Esophagus squamous epithelium (tissue), 5 donors: ENCODE measurements at regions not wholly inside any gene's neighbourhood (a gene's known extent, or its start where the extent isn't known, plus 50 kb on each side); places are given as distances from the start of the nearest gene placed in this dataset.

Experiments
- DNase-seq: peaks from one replicate; lab custom pipeline; 2025; lab: John Stamatoyannopoulos, UW
- H3K27ac ChIP-seq, 4 donors: fragments of 200-600 bp; sonication (generic); one replicate each; pipeline ENCODE4 v1.5.1; 2016 to 2019; ENCODE audit warnings: mild to moderate bottlenecking in 1 of 4
- H3K27me3 ChIP-seq, 4 donors: fragments of 200-600 bp; sonication (generic); 1 replicate in 3 of 4; 2 replicates in 1 of 4; pipeline versions ENCODE4 v1.5.1 to v1.6.0; 2017 to 2021; ENCODE audit warnings: antibody characterized with exemption in 1 of 4
- H3K36me3 ChIP-seq, 3 donors: fragments of 200-600 bp; sonication (generic); one replicate each; pipeline ENCODE4 v1.5.1; 2016 to 2019
- H3K4me1 ChIP-seq, 3 donors: fragments of 200-600 bp; sonication (generic); one replicate each; pipeline ENCODE4 v1.5.1; 2017 to 2019
- H3K4me3 ChIP-seq, 4 donors: fragments of 200-600 bp; sonication (generic); 1 replicate in 3 of 4; 2 replicates in 1 of 4; pipeline ENCODE4 v1.5.1; 2016 to 2019; ENCODE audit warnings: mild to moderate bottlenecking in 2 of 4, moderate library complexity in 1 of 4
- H3K9me3 ChIP-seq, 3 donors: fragments of 200-600 bp; sonication (generic); one replicate each; pipeline ENCODE4 v1.5.1; 2016 to 2019
- POLR2A ChIP-seq, 4 donors: fragments of 450-650 bp; IDR thresholded peaks; one replicate each; pipeline ENCODE4 v1.6.1; 2017; ENCODE audit warnings: antibody characterized with exemption in 4 of 4, mild to moderate bottlenecking in 4 of 4, moderate library complexity in 3 of 4
- WGBS, 2 donors: methylation state at CpG; one replicate each; pipeline ENCODE4 v1.1.5; 2018; 5-methylcytosine and 5-hydroxymethylcytosine counted together
- intact Hi-C: fragments of 100-400 bp; cut with DNase I; formaldehyde crosslinking; loops from one replicate; pipeline ENCODE4 v1.15.0; 2022
- TF ChIP-seq, protein P1 (sequence below), 6 experiments: fragments of 450-650 bp in 4 of 6; fragments of 200-600 bp in 2 of 6; sonication (generic) in 2 of 6; IDR thresholded peaks; one replicate each; pipeline ENCODE4 v1.5.1; 2016 to 2019; ENCODE audit warnings: antibody characterized with exemption in 6 of 6, mild to moderate bottlenecking in 4 of 6, moderate library complexity in 4 of 6
- donor health status: DM: yes; HTN: yes; CAD: no.

DNA sequence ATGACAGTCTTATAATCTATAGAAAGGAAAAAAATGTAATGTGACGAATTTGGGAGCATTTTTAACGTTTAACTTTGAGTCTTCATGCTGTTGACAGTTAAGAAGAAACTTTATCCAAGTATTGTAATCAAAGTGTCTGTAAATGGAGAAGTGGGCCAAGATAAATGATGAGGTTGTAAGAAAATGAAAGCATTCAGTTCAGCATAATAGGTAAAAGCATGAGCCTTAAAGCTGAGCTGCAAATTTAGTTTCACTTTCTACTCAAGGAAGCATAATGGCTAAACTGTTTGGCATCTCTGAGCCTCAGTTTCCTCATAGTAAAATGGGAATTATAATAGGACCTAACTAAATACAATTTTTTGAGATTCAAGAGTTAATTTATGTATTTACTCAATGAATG, 1554.8 kb downstream of the KCNT2 start:
- intact Hi-C loops = no loop called here
- Histone ChIP-seq H3K4me1 (no peaks in the 10 kb centered on the region), H3K36me3 (no peaks in the 10 kb centered on the region), H3K27ac (no peak overlapping the region), H3K9me3 (no peaks in the 10 kb centered on the region), H3K27me3 (no peaks in the 10 kb centered on the region), H3K4me3 (no peak overlapping the region)
- 19 to 23% methylated on average over 2 of the region's 2 CpGs for WGBS, 2 donors
- TF ChIP-seq POLR2A (IDR thresholded peaks at IDR 0.05) = no peak
- TF ChIP-seq, protein P1, sequence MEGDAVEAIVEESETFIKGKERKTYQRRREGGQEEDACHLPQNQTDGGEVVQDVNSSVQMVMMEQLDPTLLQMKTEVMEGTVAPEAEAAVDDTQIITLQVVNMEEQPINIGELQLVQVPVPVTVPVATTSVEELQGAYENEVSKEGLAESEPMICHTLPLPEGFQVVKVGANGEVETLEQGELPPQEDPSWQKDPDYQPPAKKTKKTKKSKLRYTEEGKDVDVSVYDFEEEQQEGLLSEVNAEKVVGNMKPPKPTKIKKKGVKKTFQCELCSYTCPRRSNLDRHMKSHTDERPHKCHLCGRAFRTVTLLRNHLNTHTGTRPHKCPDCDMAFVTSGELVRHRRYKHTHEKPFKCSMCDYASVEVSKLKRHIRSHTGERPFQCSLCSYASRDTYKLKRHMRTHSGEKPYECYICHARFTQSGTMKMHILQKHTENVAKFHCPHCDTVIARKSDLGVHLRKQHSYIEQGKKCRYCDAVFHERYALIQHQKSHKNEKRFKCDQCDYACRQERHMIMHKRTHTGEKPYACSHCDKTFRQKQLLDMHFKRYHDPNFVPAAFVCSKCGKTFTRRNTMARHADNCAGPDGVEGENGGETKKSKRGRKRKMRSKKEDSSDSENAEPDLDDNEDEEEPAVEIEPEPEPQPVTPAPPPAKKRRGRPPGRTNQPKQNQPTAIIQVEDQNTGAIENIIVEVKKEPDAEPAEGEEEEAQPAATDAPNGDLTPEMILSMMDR (IDR thresholded peaks at IDR 0.05) = no peak
- no peak for DNase-seq

DNA sequence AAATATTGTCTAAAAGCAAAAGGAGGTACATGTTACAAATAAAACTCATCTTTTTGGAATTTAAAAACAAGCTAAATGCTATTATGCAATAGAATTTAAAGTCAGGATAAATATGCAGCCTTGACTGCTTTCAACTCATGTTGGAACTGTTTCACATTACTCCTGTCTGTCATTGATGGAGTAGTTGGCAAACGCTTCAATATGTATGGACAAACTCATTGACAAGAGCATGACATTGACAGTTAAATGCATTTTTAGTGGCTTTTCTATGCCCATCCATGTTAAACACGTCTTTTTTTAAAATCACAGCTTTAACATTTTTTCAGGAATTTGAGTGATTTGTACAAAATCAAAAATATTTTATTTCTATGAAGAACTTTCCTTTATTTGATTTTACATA, 1560.5 kb downstream of the KCNT2 start:
- no peak overlapping the region for H3K27ac ChIP-seq
- intact Hi-C loops = no loop called here
- no peaks in the 10 kb centered on the region for H3K9me3 ChIP-seq
- DNase-seq = no peak
- H3K4me3 ChIP-seq = no peak overlapping the region
- H3K27me3 ChIP-seq = no peaks in the 10 kb centered on the region
- WGBS, 2 donors = 59 to 60% methylated on average over 2 of the region's 2 CpGs
- TF ChIP-seq, protein P1 (IDR thresholded peaks at IDR 0.05) = no peak
- TF ChIP-seq POLR2A (IDR thresholded peaks at IDR 0.05) = no peak
- no peaks in the 10 kb centered on the region for H3K4me1 ChIP-seq
- no peaks in the 10 kb centered on the region for H3K36me3 ChIP-seq

DNA sequence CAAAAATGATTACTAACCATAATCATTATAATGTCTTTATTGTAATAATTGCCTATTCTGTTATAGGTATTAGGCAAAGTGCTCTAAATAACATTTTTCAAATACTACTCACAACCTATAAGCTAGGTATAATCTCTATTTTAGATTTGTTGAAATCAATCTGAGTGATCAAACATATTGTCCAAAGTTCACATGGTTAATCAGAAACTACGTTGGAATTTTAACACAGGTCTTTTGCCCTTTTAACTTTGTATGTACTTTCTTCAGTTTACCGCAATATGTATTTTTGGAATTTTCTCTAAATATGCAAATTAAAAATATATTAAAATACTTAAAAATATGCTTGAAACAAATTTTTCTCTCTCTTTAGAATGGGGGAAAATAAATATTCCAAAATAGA, 1563.2 kb downstream of the KCNT2 start:
- no peak for TF ChIP-seq POLR2A (IDR thresholded peaks at IDR 0.05)
- TF ChIP-seq, protein P1 (IDR thresholded peaks at IDR 0.05) = no peak
- H3K4me3 ChIP-seq = no peak overlapping the region

DNA sequence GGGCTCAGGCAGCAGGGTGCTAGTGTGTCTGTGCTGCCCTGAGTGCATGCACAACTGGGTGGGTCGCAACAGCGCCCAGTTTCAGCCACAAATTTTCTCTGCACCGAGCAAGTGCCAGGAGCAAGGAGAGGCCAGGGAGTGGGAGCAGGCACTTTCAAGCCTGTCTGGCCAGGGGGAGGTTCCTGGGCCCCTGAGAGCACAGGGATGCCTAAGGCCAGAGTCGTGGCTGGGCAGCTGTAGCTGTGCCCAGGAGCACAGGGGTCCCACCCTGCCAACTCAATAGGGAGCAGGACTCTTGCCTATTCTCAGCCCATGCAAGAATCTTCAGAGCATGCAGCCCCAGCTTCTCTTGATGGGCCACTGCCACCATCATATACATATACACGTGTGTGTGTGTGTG, 1577.4 kb downstream of the KCNT2 start:
- intact Hi-C loops = no loop called here
- Histone ChIP-seq H3K4me3 (no peak overlapping the region), H3K27me3 (no peaks in the 10 kb centered on the region), H3K4me1 (no peaks in the 10 kb centered on the region), H3K36me3 (no peaks in the 10 kb centered on the region), H3K9me3 (peaks cover 0 to 10% (median 0%) of the 10 kb centered on the region in 3 donors), H3K27ac (no peak overlapping the region)
- TF ChIP-seq POLR2A (IDR thresholded peaks at IDR 0.05) = no peak
- TF ChIP-seq, protein P1 (IDR thresholded peaks at IDR 0.05) = no peak
- whole genome bisulfite sequencing, 2 donors = 75 to 79% methylated on average over 2 to 3 of the region's 5 CpGs
- no peak for DNase-seq

More for the DNA sequence above, 1563.2 kb downstream of the KCNT2 start:
- Histone ChIP-seq H3K9me3 (no peaks in the 10 kb centered on the region), H3K27me3 (no peaks in the 10 kb centered on the region), H3K27ac (no peak overlapping the region), H3K36me3 (no peaks in the 10 kb centered on the region), H3K4me1 (no peaks in the 10 kb centered on the region)
- WGBS, 2 donors = 66 to 76% methylated on average over 2 of the region's 2 CpGs
- intact Hi-C loops = no loop called here
- no peak for DNase-seq

DNA sequence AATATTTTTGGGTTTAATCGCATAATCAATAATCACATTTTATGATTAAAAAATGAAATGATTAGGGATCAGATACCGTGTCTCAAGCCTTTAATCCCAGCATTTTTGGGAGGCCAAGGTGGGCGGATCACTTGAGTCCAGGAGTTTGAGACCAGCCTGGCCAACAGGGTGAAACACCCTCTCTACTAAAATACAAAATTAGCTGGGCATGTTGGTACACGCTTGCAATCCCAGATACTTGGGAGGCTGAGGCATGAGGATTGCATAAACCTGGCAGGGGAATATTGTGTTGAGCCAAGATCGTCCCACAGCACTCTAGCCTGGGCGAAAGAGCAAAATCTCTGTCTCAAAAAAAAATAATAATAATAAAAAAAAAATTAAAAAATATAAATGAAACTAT, 1581.4 kb downstream of the KCNT2 start:
- Histone ChIP-seq H3K36me3 (no peaks in the 10 kb centered on the region), H3K27me3 (no peaks in the 10 kb centered on the region), H3K9me3 (peaks cover 0 to 10% (median 0%) of the 10 kb centered on the region in 3 donors), H3K4me1 (no peaks in the 10 kb centered on the region), H3K27ac (no peak overlapping the region), H3K4me3 (no peak overlapping the region)
- TF ChIP-seq POLR2A (IDR thresholded peaks at IDR 0.05) = no peak
- TF ChIP-seq, protein P1 (IDR thresholded peaks at IDR 0.05) = no peak
- intact Hi-C loops = no loop called here
- WGBS, 2 donors = 68 to 87% methylated on average over 6 of the region's 6 CpGs
- DNase-seq = no peak
